ENCODE measurements at regions not wholly inside any gene's neighbourhood (a gene's known extent, or its start where the extent isn't known, plus 50 kb on each side); places are given as distances from the start of the nearest gene placed in this dataset.
A peak's percentile ranks its signal among the peaks of the same experiment; 100 is the strongest.

DNA sequence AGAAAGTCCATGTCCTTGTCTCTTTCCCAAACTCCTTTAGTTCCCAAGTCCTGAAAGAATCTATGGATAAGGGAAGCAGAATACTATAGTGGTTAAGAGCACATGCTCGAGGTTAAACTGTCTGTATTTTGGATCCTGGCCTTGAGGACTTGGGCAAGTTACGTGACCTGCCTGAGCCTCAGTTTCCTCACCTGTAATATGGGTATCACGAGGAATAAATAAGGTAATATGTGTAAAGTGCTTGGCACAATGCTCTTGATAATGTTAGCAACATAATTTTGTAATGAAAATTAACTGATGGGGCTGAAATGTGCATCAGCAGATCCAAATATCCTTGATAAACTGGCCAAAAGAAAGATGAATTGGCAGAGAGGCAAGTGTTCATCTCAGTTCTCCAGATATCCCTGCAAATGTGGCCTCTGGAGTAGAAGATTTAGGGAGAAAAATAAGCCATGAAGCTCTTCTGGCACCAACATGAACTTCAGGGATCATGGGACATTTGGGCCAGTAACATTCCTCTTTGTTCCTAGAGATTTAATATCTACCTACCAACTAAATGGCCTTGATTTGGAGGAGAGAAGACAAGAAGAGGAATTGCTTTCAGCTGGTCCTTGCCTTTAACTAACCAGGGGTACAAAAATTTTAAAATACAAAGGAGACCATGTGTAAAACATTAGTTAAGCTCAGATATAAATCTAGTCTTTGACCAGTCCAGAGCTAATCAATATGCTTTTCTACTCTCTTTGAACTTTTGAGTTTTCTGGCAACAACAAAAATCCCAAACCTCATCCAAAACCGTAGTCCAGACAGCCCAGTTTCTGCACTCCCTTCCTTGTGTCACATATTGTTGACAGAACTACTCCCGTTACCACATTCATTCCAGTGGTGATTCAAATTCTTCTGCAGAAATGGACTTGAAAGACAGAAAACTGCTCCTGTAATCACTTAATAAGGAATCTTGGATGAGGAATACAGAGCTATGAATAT is 52.7 kb upstream of the EML4 start (continued):
- TF ChIP-seq, protein P1, sequence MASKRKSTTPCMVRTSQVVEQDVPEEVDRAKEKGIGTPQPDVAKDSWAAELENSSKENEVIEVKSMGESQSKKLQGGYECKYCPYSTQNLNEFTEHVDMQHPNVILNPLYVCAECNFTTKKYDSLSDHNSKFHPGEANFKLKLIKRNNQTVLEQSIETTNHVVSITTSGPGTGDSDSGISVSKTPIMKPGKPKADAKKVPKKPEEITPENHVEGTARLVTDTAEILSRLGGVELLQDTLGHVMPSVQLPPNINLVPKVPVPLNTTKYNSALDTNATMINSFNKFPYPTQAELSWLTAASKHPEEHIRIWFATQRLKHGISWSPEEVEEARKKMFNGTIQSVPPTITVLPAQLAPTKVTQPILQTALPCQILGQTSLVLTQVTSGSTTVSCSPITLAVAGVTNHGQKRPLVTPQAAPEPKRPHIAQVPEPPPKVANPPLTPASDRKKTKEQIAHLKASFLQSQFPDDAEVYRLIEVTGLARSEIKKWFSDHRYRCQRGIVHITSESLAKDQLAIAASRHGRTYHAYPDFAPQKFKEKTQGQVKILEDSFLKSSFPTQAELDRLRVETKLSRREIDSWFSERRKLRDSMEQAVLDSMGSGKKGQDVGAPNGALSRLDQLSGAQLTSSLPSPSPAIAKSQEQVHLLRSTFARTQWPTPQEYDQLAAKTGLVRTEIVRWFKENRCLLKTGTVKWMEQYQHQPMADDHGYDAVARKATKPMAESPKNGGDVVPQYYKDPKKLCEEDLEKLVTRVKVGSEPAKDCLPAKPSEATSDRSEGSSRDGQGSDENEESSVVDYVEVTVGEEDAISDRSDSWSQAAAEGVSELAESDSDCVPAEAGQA (IDR thresholded peaks at IDR 0.05; ENCODE audit: low read depth) = no peak
- TF ChIP-seq, protein P1 (CRISPR knock-in tag; IDR thresholded peaks at IDR 0.05; ENCODE audit: borderline replicate concordance) = peak; percentile 91; the same call in 1 of the 2 replicates
- TF ChIP-seq TP53 (CRISPR knock-in tag; conservative IDR thresholded peaks at IDR 0.05) (0 out of 2 replicates have a peak, but pooled peaks have one; percentile 37), CREB1 (IDR thresholded peaks at IDR 0.05) (no peak), CREB1 (CRISPR knock-in tag; IDR thresholded peaks at IDR 0.05) (peak; percentile 70; the same call in 1 of the 2 replicates), SP1 (IDR thresholded peaks at IDR 0.05) (no peak), SP1 (CRISPR knock-in tag; IDR thresholded peaks at IDR 0.05) (no peak), ADNP (CRISPR knock-in tag; IDR thresholded peaks at IDR 0.05) (0 out of 2 replicates have a peak, but pooled peaks have one; percentile 25), REST (IDR thresholded peaks at IDR 0.05; ENCODE audit: borderline replicate concordance in 1 of 2, low read depth in 1 of 2, low read length in 2 of 2) (peak in 1 of 2 experiments; percentile 47; a peak in 1 of 4 replicates), ZNF83 (CRISPR knock-in tag; IDR thresholded peaks at IDR 0.05; ENCODE audit: borderline replicate concordance) (no peak), ZIK1 (CRISPR knock-in tag; IDR thresholded peaks at IDR 0.05; ENCODE audit: borderline replicate concordance, low read depth) (no peak), E2F5 (CRISPR knock-in tag; conservative IDR thresholded peaks at IDR 0.05) (no peak), PAXIP1 (CRISPR knock-in tag; conservative IDR thresholded peaks at IDR 0.05) (peak; percentile 97), SP5 (CRISPR knock-in tag; IDR thresholded peaks at IDR 0.05; ENCODE audit: borderline replicate concordance, low read depth) (peak; percentile 33; the same call in 1 of the 2 replicates)

Data from HepG2 (cell line).